ENCODE measurements at regions not wholly inside any gene's neighbourhood (a gene's known extent, or its start where the extent isn't known, plus 50 kb on each side); places are given as distances from the start of the nearest gene placed in this dataset.
A peak's percentile ranks its signal among the peaks of the same experiment; 100 is the strongest.

DNA sequence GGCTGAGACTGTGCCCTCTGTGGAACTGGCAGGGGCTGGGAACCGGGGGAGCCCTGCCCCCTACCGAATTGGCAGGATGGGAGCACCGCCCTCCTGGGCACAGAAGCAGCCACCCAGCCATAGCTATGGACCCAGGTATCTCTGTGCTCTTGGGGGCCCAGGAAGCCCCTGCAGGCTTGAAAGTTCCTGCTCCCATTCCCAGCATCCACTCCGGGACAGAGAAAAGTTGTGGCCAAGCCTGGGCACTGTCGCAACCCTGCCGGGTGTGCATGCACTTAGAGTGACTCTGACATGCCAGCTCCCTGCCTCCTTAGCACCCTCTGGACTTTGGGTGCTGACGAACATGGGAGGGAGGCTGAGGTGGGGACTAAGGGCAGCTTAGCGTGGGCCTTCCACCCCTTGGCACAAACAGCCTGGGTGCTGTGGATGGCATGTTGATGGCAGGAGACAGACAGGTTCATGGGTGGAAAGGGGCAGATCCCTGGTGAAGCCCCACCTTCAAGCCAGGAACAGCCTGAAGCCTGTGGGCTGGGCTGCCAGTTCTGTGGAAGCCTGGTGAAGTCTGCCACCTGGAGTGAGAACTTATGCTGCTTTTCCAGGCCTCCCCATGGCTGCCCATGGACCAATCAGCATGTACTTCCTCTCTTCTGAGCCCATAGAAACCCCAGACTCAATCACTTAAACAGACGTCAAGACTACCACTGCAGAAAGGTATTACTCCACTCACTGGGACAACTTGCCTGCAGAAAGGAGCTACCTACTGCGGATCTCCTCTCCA lies 279.0 kb downstream of the ATXN7L3B start:
- DNase-seq (ENCODE audit: low read depth in 2 of 2): no peak

DNA sequence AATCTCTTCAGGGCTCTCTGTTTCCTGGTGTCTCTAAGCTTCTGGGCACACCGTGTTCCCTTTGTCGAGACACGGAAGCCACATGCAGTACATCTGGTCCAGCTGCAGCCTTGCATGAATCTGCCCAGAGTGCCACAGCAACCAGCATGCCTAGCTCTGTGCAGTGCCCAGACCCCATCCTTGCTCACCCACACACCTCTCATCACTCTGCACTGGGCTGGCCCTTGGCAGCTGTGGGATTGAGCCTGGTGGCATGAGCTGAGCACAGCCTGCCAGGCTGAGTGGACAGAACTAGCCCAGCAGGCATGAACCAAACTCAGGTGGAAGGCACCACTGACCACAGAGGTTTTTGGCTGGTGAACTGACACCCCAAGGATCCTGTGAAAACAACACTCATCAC lies 279.9 kb downstream of the ATXN7L3B start:
- DNase-seq (ENCODE audit: low read depth in 2 of 2): no peak

DNA sequence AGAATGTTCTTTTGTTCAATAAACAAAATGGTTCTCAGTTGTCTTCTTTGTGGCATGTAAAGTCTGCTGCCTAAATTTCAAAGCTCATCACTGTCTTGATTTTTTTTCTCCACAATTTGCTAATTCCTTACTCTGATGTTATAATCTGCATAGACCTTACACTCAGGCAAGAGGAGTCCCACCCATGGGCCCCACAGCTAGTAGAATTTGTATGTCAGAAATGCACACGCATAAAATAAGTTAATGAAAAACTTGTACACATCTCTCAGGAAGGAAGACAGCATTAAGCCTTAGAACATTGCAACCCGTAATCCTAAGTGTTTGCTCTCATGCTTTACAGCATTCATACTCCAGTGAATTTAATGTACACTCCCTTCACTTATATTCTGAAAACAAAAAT lies 280.8 kb downstream of the ATXN7L3B start:
- DNase-seq (ENCODE audit: low read depth in 2 of 2): no peak

DNA sequence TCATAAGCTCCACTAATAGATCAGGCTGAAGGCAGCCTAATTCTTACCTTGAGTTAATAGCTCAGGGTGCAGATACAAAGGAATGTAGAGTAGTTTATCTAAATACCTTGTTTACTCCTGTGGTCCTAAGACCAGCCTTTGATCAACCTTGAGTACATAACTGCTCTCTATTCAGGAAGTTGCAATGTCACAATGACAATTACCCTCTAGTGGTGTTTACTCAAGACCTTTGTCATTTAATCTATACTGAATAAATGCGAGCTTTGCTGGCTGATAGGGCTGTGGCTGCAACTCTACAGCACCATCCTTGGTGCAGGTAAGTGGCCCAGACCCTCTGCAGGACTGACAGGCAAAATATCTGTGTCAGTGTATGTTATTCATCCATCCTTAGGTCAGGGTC lies 282.7 kb downstream of the ATXN7L3B start:
- no peak for DNase-seq (ENCODE audit: low read depth in 2 of 2)

DNA sequence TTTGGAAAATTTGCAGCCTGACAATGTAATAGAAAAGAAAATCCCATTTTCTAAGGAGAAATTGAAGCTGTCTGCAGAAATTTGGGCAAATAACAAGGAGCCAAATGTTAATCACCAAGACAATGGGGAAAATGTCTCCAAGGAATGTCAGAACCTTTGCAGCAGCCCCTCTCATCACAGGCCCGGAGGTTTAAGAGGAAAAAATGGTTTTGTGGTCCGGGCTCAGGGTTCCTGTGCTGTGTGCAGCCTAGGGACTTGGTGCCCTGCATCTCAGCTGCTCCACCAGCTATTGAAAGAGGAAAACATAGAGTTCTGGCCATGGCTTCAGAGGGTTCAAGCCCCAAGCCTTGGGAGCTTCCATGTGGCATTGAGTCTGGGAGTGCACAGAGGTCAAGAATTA lies 298.9 kb downstream of the ATXN7L3B start:
- no peak for DNase-seq (ENCODE audit: low read depth in 2 of 2)

DNA sequence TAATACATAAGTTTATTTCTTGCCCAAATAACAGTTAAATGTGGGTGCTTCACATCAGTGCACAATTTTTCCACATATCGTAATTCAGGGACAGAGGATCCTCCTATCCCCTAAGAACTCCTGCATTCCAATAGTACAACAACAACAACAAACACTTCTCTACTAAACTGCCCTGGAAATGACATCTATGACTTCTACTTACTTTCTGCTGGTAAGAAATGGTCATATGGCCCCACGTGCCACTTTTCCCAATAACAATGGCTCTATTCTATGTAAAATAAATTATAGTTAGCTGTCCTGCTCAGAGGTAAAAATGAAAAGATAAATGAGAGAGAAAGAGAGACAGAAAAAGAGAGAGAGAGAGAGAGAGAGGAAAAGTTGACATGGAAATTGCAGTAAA lies 308.5 kb downstream of the ATXN7L3B start:
- DNase-seq (ENCODE audit: low read depth in 2 of 2): no peak

DNA sequence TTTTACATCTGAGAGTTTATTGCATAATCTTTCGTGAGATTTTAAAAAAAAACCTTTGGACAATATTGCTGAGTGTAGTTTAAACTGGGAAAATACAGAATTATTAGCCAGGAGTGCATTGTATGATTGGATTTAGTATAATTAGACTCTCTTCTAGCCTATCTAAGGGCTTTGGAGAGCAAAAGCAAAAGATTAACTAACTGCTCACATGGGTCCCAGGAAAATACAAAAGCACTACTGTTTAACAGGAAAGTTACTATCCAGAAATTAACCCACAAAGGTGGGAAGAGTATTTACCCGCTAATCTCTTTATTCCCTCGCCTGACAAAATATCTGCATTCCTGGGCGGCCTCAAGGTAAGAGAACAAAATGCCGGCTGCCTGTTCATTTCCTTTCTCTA lies 309.5 kb downstream of the ATXN7L3B start:
- no peak for DNase-seq (ENCODE audit: low read depth in 2 of 2)

DNA sequence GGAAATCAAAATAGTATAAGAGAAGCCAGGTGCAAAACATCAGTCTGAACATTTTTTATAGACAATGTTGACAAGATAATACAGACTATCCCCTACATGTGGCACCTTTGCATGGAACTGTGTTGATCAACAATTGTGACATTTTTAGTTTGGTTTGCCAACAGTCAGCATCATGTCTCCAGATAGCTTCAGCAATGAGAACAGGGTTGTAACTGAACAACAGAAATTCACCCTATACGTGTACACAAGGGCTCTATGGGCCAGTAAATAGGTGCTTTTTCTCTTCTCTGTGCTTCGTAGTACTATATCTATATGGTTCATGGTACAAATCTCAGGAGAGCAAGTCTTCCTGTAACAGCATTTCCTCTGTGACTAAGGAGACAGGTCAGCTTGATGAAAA lies 310.4 kb downstream of the ATXN7L3B start:
- no peak for DNase-seq (ENCODE audit: low read depth in 2 of 2)

DNA sequence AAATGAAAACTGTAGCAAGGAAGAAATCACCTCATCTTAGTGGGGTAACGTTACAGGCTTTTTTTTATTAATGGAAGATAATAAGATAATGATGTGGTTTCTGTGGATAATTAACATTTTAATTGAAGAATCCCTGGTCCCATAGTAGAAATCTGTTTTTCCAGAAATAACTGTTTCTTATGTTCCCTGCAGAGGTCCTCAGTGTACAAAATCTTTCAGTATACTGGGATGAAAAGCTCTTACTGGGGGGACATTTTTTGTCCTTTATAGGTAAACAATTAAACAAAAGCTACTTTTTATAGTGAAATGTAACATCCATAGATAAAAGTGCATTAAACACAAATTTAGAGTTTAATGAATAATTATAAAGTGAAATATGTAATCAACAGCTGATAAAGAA lies 312.2 kb downstream of the ATXN7L3B start:
- DNase-seq (ENCODE audit: low read depth in 2 of 2): no peak

DNA sequence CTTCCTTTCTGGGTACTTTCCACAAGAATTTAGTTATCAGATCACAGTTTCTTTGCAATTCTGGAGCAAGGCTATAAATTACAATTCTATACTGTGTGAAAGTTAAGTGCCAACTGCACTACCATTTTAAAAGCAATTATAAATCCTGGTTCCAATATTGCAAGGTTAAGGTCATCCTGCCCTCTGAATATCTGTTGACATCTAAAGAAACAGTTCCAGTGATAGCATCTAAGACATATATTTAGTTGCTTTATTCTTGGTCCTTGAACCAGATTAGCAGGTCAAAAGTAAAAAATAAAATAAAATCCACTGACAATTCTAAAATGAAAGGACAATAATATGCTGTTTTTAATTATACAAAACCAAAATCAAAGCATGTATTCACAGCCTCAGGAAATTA lies 334.2 kb downstream of the ATXN7L3B start:
- no peak for DNase-seq (ENCODE audit: low read depth in 2 of 2)

DNA sequence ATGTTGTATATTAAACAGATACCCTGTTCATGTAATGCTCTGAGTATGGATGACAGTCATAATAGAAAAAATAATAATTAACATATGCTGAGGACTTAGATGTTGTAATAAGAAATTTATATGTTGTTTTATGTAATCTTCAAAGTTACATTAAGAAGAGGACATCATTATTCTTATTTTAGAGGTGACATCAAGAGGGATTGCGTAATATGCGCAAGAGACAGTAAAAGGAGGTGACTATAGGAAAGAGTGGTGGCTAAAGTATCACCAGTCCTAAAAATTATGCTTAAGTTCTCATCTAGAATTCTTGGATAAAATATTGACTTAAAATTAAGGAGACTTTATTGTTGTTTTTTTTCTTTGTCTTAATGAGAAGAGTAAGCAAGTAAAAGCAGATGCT lies 323.9 kb downstream of the KCNC2 start:
- DNase-seq (ENCODE audit: low read depth in 2 of 2): no peak

DNA sequence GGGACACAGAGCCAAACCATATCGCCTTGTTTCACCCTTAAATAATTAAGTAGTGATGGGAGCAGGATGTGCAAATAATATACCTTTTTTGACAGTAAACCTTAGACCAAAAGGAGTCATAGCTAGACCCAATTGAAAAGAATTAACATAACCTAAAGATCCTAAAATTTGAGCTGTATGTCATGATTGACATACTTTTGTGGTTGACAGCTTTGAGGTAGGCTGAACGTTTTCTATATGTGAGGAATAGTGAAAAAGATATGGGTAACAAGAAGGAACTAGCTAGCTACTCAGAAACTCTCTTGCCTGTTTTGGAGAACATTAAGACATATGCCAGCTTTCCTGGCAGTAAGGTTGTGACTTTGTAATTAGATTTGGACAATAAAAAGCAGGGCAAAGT lies 320.6 kb downstream of the KCNC2 start:
- no peak for DNase-seq (ENCODE audit: low read depth in 2 of 2)

DNA sequence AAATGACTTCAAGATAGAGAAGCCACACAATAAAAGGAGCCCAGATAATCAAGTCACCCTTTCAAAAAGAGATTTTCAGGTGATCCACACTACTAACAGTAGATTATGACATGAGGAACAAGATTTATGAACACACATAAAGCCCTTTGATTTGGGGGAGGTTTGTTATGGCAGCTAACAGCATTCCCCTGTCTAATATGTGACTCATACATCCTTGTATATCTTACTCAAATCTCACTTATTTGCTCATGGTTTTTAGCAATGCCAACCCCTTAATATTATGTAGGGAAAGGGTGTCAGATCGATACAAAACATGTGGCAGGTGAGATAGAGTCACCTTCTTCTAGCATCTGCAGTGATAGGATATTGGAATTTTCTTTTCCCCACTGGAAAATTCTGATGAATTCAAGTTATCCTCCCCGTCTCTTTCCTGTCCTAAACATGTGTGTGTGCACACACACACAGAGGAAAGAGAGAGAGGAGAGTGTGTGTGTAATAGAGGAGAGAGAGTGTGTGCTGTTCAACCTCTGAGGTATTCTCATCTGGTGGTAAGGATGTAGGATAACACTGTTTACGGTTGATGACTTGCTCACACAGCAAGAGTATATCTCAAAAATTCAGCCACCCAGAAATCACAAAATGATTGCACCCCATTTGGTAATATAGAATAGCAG lies 319.9 kb downstream of the KCNC2 start:
- peak in 1 of 2 donors; percentile 6 for DNase-seq (ENCODE audit: low read depth in 2 of 2)

DNA sequence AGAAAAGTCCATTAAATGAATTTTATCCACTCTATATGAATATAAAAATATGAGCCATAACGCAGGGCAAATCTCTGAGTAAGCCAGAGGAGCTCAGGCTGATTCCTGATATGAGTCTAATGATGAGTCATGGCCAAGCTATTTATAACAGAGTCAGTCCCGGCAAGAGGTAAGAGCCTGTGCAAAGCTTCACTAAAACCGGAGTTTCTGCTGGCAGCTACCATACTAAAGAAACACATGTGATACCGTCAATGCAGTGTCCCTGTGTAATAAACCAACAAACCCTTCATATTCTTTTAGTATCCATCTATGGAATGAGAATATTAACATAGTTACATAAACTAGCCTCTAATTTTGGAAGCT lies 319.4 kb downstream of the KCNC2 start:
- peak in 1 of 2 donors; percentile 38 for DNase-seq (ENCODE audit: low read depth in 2 of 2)

DNA sequence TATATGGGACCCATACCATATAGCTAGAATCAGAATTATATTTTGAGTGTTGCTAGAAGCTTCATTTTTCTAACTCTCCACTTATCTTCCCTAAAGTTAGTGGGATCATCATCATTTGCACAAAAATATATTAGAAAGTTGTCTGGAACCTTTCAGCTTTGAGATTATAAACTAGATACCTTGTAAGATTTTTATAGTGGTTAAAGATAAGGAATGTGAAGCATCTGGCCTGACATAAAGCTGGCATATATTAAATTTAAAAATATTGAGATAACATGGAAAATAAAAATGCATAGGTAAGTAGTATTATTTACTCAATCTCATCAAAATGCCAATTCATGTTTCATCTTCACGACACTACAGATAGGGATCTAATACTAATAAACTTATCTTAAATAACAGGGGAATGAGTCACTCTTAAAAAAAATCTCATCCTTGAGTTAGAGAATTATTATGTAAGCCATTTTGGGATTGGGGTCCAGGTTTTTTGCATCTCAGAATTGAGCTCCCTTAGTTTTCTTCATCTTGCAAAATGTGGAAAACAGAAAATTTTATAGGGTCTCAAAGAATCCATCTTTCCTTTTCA lies 318.5 kb downstream of the KCNC2 start:
- DNase-seq (ENCODE audit: low read depth in 2 of 2): no peak

DNA sequence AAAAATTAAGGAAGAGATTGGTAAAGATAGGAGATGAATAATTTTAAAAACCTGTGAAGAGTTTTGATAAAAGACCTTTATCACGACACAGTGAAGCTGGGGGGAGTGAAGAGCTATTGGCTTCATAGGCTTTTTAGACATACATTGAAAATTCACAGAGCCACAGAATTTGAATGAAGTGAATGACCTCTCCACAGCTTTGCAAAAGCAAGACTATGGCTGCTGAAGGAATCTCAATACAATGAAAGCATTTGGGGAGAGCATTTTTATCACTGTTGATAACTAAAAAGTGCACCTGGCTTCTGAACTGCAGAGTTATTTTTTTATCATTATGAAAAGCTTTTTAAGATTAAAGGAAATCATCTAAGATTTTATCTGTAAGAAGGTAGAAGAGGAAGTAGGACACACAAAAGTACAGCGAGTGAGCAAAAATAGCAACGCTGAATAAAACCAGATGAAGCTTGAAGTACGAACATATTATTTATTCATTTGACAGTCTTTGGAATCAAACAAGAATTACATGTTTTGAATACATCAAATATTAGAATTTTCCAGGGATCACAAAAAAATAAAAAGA lies 317.5 kb downstream of the KCNC2 start:
- DNase-seq (ENCODE audit: low read depth in 2 of 2): no peak

DNA sequence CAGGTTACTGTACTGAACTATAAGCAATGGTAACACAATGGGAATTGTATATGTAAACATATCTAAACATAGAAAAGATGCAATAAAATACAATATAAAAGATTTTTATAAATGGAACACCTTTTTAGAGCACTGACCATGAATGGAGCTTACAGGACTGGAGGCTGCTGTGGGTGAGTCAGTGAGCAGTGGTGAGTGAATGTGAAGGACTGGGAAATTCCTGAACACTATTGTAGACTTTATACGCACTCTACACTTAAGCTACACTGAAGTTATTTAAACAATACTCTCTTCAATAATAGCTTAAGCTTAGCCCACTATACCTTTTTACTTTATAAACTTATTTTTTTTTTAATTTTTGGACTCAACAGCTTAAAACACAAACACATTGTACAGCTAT lies 313.5 kb downstream of the KCNC2 start:
- DNase-seq (ENCODE audit: low read depth in 2 of 2): no peak

DNA sequence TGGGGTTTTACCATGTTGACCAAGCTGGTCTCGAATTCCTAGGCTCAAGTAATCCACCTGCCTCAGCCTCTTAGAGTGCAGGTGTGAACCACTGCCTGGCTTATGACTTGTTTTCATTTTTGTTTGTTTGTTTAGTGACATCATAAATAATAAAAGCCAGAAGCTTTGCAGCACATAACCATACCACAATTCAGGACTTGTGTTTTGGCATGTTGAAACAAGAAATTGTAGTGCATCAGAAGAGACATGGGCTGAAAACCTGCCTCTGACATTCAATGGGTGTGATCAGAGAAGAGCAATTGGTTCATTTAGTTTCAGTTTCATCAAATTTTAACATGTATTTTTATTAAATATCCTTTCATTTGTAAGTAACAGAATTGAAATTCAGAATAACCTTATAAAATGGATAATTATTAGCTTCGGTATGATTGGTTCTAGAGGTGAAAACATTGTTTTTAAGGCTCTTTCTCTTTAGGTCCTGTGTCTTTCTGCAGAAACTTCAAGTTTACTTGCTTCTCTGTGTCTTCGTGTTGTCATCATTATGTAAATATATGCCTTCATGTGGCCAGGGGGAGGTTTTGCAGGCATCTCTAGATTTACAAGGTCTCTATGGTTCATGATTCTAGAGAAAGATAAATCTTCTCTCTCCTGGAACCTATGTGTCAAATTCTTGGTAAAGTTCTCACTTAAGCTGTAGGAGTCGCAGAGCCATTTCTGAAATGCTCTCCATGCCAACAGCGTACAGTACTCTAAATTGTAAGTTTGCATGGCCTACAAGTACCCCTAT lies 312.0 kb downstream of the KCNC2 start:
- no peak for DNase-seq (ENCODE audit: low read depth in 2 of 2)

DNA sequence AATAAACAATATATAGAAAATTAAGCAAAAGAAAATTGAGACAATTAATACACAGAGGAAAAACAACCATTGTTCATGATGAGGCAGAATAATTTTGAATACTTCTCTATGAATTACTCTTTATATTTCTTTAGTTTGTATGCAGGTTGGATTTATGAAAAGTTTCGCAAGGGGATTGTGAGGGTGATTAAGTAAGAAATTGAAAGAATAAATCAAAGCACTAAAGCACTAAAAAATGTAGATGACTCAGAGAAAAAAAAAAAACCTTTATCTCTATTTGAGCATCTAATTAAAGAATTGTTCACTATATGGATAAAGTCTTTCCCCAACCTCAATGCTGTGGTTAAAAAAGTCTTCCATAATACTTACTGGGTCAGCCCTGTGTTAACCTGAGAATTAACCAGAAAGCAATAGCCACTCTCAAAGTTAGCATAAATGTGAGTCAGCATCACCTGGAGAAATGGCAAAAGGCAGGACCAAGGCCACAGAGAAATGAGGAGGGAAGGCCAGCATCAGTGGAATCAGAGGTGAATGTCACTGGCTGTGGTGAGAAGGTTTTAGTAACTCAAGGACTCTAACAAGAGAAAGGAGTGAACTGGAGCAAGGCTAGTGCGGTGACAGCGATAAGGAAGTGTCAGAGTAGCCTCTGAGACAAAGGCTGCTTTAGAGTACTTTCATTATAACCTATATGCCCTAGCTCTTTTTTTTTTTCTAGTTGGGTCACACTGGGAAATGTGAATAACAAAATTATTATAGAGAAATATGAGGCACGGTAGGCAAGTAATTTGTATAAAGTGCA lies 310.4 kb downstream of the KCNC2 start:
- no peak for DNase-seq (ENCODE audit: low read depth in 2 of 2)

DNA sequence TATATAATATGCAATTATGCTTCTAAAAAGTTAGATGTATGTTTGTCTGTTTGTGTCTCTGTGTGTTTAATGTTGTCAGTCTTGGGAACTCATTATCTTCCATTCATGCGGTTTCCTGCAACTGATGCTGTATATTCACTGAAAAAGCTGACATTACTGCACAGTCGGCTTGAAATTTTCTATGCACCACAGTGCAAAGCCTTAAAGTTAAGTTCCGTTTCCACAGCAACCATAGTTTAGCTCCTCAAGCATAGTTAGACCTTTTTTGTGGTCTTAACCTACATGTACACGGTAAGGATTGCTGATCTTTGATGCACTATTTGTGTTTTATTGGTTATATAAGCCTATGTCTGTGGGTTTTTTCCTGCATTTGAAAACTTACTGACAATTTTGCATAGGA lies 309.4 kb downstream of the KCNC2 start:
- DNase-seq (ENCODE audit: low read depth in 2 of 2): no peak

DNA sequence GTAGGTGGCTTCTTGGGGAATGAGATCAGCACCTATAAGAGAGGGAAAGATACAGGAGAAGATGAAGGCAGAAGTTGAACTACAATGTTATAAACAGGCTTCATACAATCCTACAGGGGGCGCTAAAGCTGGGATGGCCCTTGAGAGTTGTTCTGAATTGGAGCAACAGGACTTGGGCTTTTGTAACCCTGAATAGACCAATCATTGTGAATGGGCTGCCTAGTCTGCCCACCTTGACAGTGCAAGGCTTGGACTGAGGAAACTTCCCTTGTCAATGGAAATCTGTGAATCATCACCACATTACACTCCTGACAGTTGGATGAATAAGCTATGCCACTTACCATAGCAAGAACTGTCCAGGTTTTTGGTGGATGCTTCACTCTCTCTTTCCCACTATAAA lies 306.1 kb downstream of the KCNC2 start:
- no peak for DNase-seq (ENCODE audit: low read depth in 2 of 2)

All from dermis microvascular lymphatic vessel endothelial cell (primary cell).